ENCODE measurements at regions not wholly inside any gene's neighbourhood (a gene's known extent, or its start where the extent isn't known, plus 50 kb on each side); places are given as distances from the start of the nearest gene placed in this dataset.

GRCh38 chr5:155759252-155759651, 567.7 kb upstream of the SGCD start:
- Mint-ChIP-seq H3K36me3 (ENCODE audit: low read depth) (no peaks in the 10 kb centered on the region), H3K9me3 (peaks cover 7% of the 10 kb centered on the region), H3K27ac (no peak overlapping the region), H3K4me1 (ENCODE audit: low read depth) (no peaks in the 10 kb centered on the region), H3K4me3 (no peak overlapping the region), H3K27me3 (peaks cover 8% of the 10 kb centered on the region)
- POLR2A ChIA-PET = no interaction called here
- no peaks in the 10 kb centered on the region for H3K27me3 ChIP-seq (ENCODE audit: control insufficient read depth in 1 of 2, insufficient read depth in 2 of 2, low read length in 2 of 2)
- ATAC-seq (ENCODE audit: poor library complexity) (no peak), DNase-seq (no peak)
- H3K4me3 ChIP-seq (ENCODE audit: low read length) = no peak overlapping the region
- no peak overlapping the region for H3K27ac ChIP-seq (ENCODE audit: low read depth in 1 of 2, low read length in 2 of 2)
- no peaks in the 10 kb centered on the region for H3K36me3 ChIP-seq (ENCODE audit: insufficient read depth, low read length)
- intact Hi-C loops (cut with DNase I, micrococcal nuclease) = no loop called here
- TF ChIP-seq, protein P1, sequence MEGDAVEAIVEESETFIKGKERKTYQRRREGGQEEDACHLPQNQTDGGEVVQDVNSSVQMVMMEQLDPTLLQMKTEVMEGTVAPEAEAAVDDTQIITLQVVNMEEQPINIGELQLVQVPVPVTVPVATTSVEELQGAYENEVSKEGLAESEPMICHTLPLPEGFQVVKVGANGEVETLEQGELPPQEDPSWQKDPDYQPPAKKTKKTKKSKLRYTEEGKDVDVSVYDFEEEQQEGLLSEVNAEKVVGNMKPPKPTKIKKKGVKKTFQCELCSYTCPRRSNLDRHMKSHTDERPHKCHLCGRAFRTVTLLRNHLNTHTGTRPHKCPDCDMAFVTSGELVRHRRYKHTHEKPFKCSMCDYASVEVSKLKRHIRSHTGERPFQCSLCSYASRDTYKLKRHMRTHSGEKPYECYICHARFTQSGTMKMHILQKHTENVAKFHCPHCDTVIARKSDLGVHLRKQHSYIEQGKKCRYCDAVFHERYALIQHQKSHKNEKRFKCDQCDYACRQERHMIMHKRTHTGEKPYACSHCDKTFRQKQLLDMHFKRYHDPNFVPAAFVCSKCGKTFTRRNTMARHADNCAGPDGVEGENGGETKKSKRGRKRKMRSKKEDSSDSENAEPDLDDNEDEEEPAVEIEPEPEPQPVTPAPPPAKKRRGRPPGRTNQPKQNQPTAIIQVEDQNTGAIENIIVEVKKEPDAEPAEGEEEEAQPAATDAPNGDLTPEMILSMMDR (IDR thresholded peaks at IDR 0.05) = no peak
- peaks cover 0 to 5% of the 10 kb centered on the region in 2 experiments for H3K9me3 ChIP-seq (ENCODE audit: control insufficient read depth in 1 of 2, insufficient read depth in 1 of 2, low read length in 2 of 2)
- CTCF ChIA-PET = no interaction called here
- H3K4me1 ChIP-seq (ENCODE audit: insufficient read depth, low read length) = no peaks in the 10 kb centered on the region

GRCh38 chr5:155759984-155760383, 567.0 kb upstream of the SGCD start:
- no peaks in the 10 kb centered on the region for H3K27me3 ChIP-seq (ENCODE audit: control insufficient read depth in 1 of 2, insufficient read depth in 2 of 2, low read length in 2 of 2)
- no peaks in the 10 kb centered on the region for H3K4me1 Mint-ChIP-seq (ENCODE audit: low read depth)
- H3K9me3 ChIP-seq (ENCODE audit: control insufficient read depth in 1 of 2, insufficient read depth in 1 of 2, low read length in 2 of 2) = peaks cover 0 to 5% of the 10 kb centered on the region in 2 experiments
- no peak for DNase-seq
- ChIA-PET CTCF (no interaction called here), POLR2A (no interaction called here)
- no peak overlapping the region for H3K27ac ChIP-seq (ENCODE audit: low read depth in 1 of 2, low read length in 2 of 2)
- H3K9me3 Mint-ChIP-seq = peaks cover 7% of the 10 kb centered on the region
- H3K27ac Mint-ChIP-seq = no peak overlapping the region
- no peak overlapping the region for H3K4me3 Mint-ChIP-seq
- H3K4me3 ChIP-seq (ENCODE audit: low read length) = no peak overlapping the region
- H3K27me3 Mint-ChIP-seq = peaks cover 7% of the 10 kb centered on the region
- TF ChIP-seq, protein P1 (IDR thresholded peaks at IDR 0.05) = no peak
- intact Hi-C loops (cut with DNase I, micrococcal nuclease) = no loop called here
- H3K4me1 ChIP-seq (ENCODE audit: insufficient read depth, low read length) = no peaks in the 10 kb centered on the region
- no peak for ATAC-seq (ENCODE audit: poor library complexity)
- H3K36me3 ChIP-seq (ENCODE audit: insufficient read depth, low read length) = no peaks in the 10 kb centered on the region
- H3K36me3 Mint-ChIP-seq (ENCODE audit: low read depth) = no peaks in the 10 kb centered on the region

GRCh38 chr5:155761502-155761901, 565.5 kb upstream of the SGCD start:
- Mint-ChIP-seq H3K4me1 (ENCODE audit: low read depth) (no peaks in the 10 kb centered on the region), H3K36me3 (ENCODE audit: low read depth) (no peaks in the 10 kb centered on the region), H3K4me3 (no peak overlapping the region), H3K9me3 (peaks cover 7% of the 10 kb centered on the region), H3K27ac (no peak overlapping the region), H3K27me3 (no peaks in the 10 kb centered on the region)
- H3K36me3 ChIP-seq (ENCODE audit: insufficient read depth, low read length) = no peaks in the 10 kb centered on the region
- no peak overlapping the region for H3K27ac ChIP-seq (ENCODE audit: low read depth in 1 of 2, low read length in 2 of 2)
- POLR2A ChIA-PET = no interaction called here
- intact Hi-C loops (cut with DNase I, micrococcal nuclease) = no loop called here
- H3K4me1 ChIP-seq (ENCODE audit: insufficient read depth, low read length) = no peaks in the 10 kb centered on the region
- peaks cover 0 to 5% of the 10 kb centered on the region in 2 experiments for H3K9me3 ChIP-seq (ENCODE audit: control insufficient read depth in 1 of 2, insufficient read depth in 1 of 2, low read length in 2 of 2)
- no peak overlapping the region for H3K4me3 ChIP-seq (ENCODE audit: low read length)
- no peak for DNase-seq
- H3K27me3 ChIP-seq (ENCODE audit: control insufficient read depth in 1 of 2, insufficient read depth in 2 of 2, low read length in 2 of 2) = no peaks in the 10 kb centered on the region
- ATAC-seq (ENCODE audit: poor library complexity) = no peak
- TF ChIP-seq, protein P1 (IDR thresholded peaks at IDR 0.05) = no peak
- CTCF ChIA-PET = no interaction called here
